ENCODE measurements at regions not wholly inside any gene's neighbourhood (a gene's known extent, or its start where the extent isn't known, plus 50 kb on each side); places are given as distances from the start of the nearest gene placed in this dataset.

DNA sequence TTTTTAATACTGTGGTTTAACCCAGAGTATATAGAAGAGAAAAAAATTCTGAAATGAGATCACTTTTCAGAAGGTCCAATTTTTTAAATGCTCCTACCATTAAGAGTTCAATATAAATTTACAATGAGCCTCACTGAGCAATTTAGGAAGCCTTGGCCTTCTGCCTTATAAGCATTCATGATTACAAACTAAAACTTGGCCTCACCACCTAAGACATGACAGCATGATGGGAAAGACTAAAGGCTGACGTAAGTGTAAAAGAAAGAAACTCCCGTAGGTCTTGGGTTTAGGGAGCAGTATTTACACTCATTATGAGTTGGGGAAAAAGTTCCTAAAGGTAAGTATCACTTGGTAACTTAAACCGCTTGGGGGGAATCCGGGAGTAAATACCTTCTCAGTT, 70.7 kb upstream of the ESRRG start:
- TF ChIP-seq ATF3 (IDR thresholded peaks at IDR 0.05) (no peak), NR2F2 (IDR thresholded peaks at IDR 0.05) (no peak), EGR1 (IDR thresholded peaks at IDR 0.05; ENCODE audit: low read depth in 2 of 2) (no peak), TAF1 (conservative IDR thresholded peaks at IDR 0.05) (no peak), HNF4A (conservative IDR thresholded peaks at IDR 0.05) (no peak), HNF4G (IDR thresholded peaks at IDR 0.05) (no peak)
- TF ChIP-seq, protein P1, sequence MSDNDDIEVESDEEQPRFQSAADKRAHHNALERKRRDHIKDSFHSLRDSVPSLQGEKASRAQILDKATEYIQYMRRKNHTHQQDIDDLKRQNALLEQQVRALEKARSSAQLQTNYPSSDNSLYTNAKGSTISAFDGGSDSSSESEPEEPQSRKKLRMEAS (IDR thresholded peaks at IDR 0.05), result no peak
- Histone ChIP-seq H3K36me3 (ENCODE audit: control insufficient read depth in 4 of 4, insufficient read depth in 3 of 4, low read depth in 1 of 4, low read length in 3 of 4) (no peaks in the 10 kb centered on the region), H3K27ac (ENCODE audit: low read depth in 1 of 2, low read length in 2 of 2) (no peak overlapping the region), H3K4me3 (ENCODE audit: low read depth in 1 of 3, low read length in 3 of 3) (no peak overlapping the region), H3K27me3 (ENCODE audit: control insufficient read depth in 4 of 4, insufficient read depth in 4 of 4, low read length in 3 of 4) (no peaks in the 10 kb centered on the region), H3K4me1 (ENCODE audit: control insufficient read depth in 4 of 4, insufficient read depth in 4 of 4, low read length in 3 of 4) (no peaks in the 10 kb centered on the region), H3K9ac (ENCODE audit: low read depth in 1 of 2, low read length in 2 of 2) (no peak overlapping the region), H3K9me3 (ENCODE audit: control insufficient read depth in 4 of 4, low read length in 3 of 4) (no peaks in the 10 kb centered on the region)
- no peak for DNase-seq (ENCODE audit: low spot score)
- WGBS, result 87% methylated on average over 4 of the region's 4 CpGs

GRCh38 chr1:216793303-216793702, 70.1 kb upstream of the ESRRG start:
- Histone ChIP-seq H3K9ac (ENCODE audit: low read depth in 1 of 2, low read length in 2 of 2) (no peak overlapping the region), H3K27ac (ENCODE audit: low read depth in 1 of 2, low read length in 2 of 2) (no peak overlapping the region), H3K36me3 (ENCODE audit: control insufficient read depth in 4 of 4, insufficient read depth in 3 of 4, low read depth in 1 of 4, low read length in 3 of 4) (no peaks in the 10 kb centered on the region), H3K4me1 (ENCODE audit: control insufficient read depth in 4 of 4, insufficient read depth in 4 of 4, low read length in 3 of 4) (no peaks in the 10 kb centered on the region), H3K4me3 (ENCODE audit: low read depth in 1 of 3, low read length in 3 of 3) (no peak overlapping the region), H3K27me3 (ENCODE audit: control insufficient read depth in 4 of 4, insufficient read depth in 4 of 4, low read length in 3 of 4) (no peaks in the 10 kb centered on the region), H3K9me3 (ENCODE audit: control insufficient read depth in 4 of 4, low read length in 3 of 4) (no peaks in the 10 kb centered on the region)
- no peak for DNase-seq (ENCODE audit: low spot score)
- TF ChIP-seq JUND (IDR thresholded peaks at IDR 0.05), result no peak
- TF ChIP-seq GABPA (IDR thresholded peaks at IDR 0.05 in 1 of 2, conservative IDR thresholded peaks at IDR 0.05 in 1 of 2), result no peak
- TF ChIP-seq EGR1 (IDR thresholded peaks at IDR 0.05; ENCODE audit: low read depth in 2 of 2), result no peak
- TF ChIP-seq, protein P2, sequence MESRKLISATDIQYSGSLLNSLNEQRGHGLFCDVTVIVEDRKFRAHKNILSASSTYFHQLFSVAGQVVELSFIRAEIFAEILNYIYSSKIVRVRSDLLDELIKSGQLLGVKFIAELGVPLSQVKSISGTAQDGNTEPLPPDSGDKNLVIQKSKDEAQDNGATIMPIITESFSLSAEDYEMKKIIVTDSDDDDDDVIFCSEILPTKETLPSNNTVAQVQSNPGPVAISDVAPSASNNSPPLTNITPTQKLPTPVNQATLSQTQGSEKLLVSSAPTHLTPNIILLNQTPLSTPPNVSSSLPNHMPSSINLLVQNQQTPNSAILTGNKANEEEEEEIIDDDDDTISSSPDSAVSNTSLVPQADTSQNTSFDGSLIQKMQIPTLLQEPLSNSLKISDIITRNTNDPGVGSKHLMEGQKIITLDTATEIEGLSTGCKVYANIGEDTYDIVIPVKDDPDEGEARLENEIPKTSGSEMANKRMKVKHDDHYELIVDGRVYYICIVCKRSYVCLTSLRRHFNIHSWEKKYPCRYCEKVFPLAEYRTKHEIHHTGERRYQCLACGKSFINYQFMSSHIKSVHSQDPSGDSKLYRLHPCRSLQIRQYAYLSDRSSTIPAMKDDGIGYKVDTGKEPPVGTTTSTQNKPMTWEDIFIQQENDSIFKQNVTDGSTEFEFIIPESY (IDR thresholded peaks at IDR 0.05), result no peak
- TF ChIP-seq ATF3 (IDR thresholded peaks at IDR 0.05), result no peak

DNA sequence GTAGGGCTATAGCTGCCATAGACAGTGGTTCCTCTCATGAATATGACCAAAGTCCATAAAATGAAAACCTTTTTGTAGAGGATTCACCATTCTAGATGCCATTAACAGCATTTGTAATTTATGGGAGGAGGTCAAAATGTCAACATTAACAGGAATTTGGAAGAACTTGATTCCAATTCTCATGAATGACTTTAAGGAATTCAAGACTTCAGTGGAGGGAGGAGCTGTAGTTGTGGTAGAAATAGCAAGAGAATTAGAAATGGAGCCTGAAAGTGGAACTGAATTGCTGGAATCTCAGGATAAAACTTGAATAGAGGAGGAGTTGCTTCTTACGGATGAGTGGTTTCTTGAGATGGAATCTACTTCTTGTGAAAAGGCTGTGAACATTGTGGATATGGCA, 65.4 kb upstream of the ESRRG start:
- H3K27ac ChIP-seq (ENCODE audit: low read depth in 1 of 2, low read length in 2 of 2), result no peak overlapping the region
- 96% methylated on average over 1 of the region's 1 CpG for WGBS
- no peak overlapping the region for H3K9ac ChIP-seq (ENCODE audit: low read depth in 1 of 2, low read length in 2 of 2)
- no peak overlapping the region for H3K4me3 ChIP-seq (ENCODE audit: low read depth in 1 of 3, low read length in 3 of 3)
- no peak for DNase-seq (ENCODE audit: low spot score)
- H3K9me3 ChIP-seq (ENCODE audit: control insufficient read depth in 4 of 4, low read length in 3 of 4), result no peaks in the 10 kb centered on the region
- no peaks in the 10 kb centered on the region for H3K4me1 ChIP-seq (ENCODE audit: control insufficient read depth in 4 of 4, insufficient read depth in 4 of 4, low read length in 3 of 4)
- H3K27me3 ChIP-seq (ENCODE audit: control insufficient read depth in 4 of 4, insufficient read depth in 4 of 4, low read length in 3 of 4), result peaks cover 0 to under 1% (median 0%) of the 10 kb centered on the region in 4 donors
- TF ChIP-seq, protein P2 (IDR thresholded peaks at IDR 0.05), result no peak
- TF ChIP-seq NR2F2 (IDR thresholded peaks at IDR 0.05) (no peak), SP1 (IDR thresholded peaks at IDR 0.05) (no peak), HNF4A (conservative IDR thresholded peaks at IDR 0.05) (no peak), TAF1 (conservative IDR thresholded peaks at IDR 0.05) (no peak), YY1 (IDR thresholded peaks at IDR 0.05) (no peak), FOXA1 (IDR thresholded peaks at IDR 0.05) (no peak), HNF4G (IDR thresholded peaks at IDR 0.05) (no peak)
- TF ChIP-seq, protein P3, sequence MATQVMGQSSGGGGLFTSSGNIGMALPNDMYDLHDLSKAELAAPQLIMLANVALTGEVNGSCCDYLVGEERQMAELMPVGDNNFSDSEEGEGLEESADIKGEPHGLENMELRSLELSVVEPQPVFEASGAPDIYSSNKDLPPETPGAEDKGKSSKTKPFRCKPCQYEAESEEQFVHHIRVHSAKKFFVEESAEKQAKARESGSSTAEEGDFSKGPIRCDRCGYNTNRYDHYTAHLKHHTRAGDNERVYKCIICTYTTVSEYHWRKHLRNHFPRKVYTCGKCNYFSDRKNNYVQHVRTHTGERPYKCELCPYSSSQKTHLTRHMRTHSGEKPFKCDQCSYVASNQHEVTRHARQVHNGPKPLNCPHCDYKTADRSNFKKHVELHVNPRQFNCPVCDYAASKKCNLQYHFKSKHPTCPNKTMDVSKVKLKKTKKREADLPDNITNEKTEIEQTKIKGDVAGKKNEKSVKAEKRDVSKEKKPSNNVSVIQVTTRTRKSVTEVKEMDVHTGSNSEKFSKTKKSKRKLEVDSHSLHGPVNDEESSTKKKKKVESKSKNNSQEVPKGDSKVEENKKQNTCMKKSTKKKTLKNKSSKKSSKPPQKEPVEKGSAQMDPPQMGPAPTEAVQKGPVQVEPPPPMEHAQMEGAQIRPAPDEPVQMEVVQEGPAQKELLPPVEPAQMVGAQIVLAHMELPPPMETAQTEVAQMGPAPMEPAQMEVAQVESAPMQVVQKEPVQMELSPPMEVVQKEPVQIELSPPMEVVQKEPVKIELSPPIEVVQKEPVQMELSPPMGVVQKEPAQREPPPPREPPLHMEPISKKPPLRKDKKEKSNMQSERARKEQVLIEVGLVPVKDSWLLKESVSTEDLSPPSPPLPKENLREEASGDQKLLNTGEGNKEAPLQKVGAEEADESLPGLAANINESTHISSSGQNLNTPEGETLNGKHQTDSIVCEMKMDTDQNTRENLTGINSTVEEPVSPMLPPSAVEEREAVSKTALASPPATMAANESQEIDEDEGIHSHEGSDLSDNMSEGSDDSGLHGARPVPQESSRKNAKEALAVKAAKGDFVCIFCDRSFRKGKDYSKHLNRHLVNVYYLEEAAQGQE (IDR thresholded peaks at IDR 0.05), result no peak
- TF ChIP-seq, protein P4, sequence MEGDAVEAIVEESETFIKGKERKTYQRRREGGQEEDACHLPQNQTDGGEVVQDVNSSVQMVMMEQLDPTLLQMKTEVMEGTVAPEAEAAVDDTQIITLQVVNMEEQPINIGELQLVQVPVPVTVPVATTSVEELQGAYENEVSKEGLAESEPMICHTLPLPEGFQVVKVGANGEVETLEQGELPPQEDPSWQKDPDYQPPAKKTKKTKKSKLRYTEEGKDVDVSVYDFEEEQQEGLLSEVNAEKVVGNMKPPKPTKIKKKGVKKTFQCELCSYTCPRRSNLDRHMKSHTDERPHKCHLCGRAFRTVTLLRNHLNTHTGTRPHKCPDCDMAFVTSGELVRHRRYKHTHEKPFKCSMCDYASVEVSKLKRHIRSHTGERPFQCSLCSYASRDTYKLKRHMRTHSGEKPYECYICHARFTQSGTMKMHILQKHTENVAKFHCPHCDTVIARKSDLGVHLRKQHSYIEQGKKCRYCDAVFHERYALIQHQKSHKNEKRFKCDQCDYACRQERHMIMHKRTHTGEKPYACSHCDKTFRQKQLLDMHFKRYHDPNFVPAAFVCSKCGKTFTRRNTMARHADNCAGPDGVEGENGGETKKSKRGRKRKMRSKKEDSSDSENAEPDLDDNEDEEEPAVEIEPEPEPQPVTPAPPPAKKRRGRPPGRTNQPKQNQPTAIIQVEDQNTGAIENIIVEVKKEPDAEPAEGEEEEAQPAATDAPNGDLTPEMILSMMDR (IDR thresholded peaks at IDR 0.05; ENCODE audit: low read depth, low read length, missing input control), result no peak
- H3K36me3 ChIP-seq (ENCODE audit: control insufficient read depth in 4 of 4, insufficient read depth in 3 of 4, low read depth in 1 of 4, low read length in 3 of 4), result no peaks in the 10 kb centered on the region
